Heart right ventricle (tissue), 16 donors: ENCODE measurements at regions not wholly inside any gene's neighbourhood (a gene's known extent, or its start where the extent isn't known, plus 50 kb on each side); places are given as distances from the start of the nearest gene placed in this dataset.

Source experiments
- ATAC-seq, 8 donors: fragments of 200-7000 bp; cut with Tn5 transposase; one replicate each; pipeline ENCODE4 v1.9.1; 2020; ENCODE audit warnings: mild to moderate bottlenecking in 8 of 8, moderate library complexity in 8 of 8, moderate number of reproducible peaks in 1 of 8
- DNase-seq, 2 donors: peaks; one replicate each; pipeline ENCODE4 v3.0.0-alpha.2; 2020
- H3K27ac ChIP-seq, 10 donors: fragments of 200-600 bp; sonication (generic) in 2 of 10; one replicate each; pipeline versions ENCODE4 v1.5.0 to v1.8.0; 2020 to 2022; ENCODE audit warnings: mild to moderate bottlenecking in 3 of 10
- H3K27me3 ChIP-seq, 7 donors: fragments of 200-600 bp; one replicate each; pipeline ENCODE4 v1.8.0; 2021 to 2022; ENCODE audit warnings: mild to moderate bottlenecking in 2 of 7
- H3K36me3 ChIP-seq, 9 donors: fragments of 200-600 bp; sonication (generic) in 1 of 9; one replicate each; pipeline versions ENCODE4 v1.5.0 to v1.8.0; 2020 to 2022; ENCODE audit warnings: mild to moderate bottlenecking in 2 of 9
- H3K4me1 ChIP-seq, 9 donors: fragments of 200-600 bp; sonication (generic) in 1 of 9; one replicate each; pipeline versions ENCODE4 v1.5.0 to v1.8.0; 2020 to 2022; ENCODE audit warnings: mild to moderate bottlenecking in 4 of 9
- H3K4me3 ChIP-seq, 10 donors: fragments of 200-600 bp; sonication (generic) in 2 of 10; one replicate each; pipeline versions ENCODE4 v1.5.0 to v1.8.0; 2020 to 2022; ENCODE audit warnings: mild to moderate bottlenecking in 7 of 10, moderate library complexity in 2 of 10
- H3K9me3 ChIP-seq, 11 donors: fragments of 200-600 bp in 10 of 11; sonication (generic) in 2 of 11; one replicate each; pipeline versions ENCODE4 v1.5.0 to v1.8.0; 2013 to 2022; ENCODE audit warnings: mild to moderate bottlenecking in 2 of 11, control low read depth in 1 of 11, moderate library complexity in 1 of 11
- CTCF ChIP-seq, 9 donors: fragments of 200-600 bp; sonication (generic) in 2 of 9; IDR thresholded peaks; one replicate each; pipeline versions ENCODE4 v1.5.0 to v1.8.0; 2021 to 2022; ENCODE audit warnings: antibody characterized with exemption in 9 of 9, mild to moderate bottlenecking in 5 of 9, moderate library complexity in 1 of 9
- WGBS, 2 donors: extraction: QIAGEN DNeasy Blood & Tissue Kit; methylation state at CpG; one replicate each; pipeline ENCODE4 v1.1.7; 2013; ENCODE audit warnings: inconsistent platforms in 1 of 2; 5-methylcytosine and 5-hydroxymethylcytosine counted together
- intact Hi-C, 10 donors: fragments of 100-400 bp; cut with DNase I; formaldehyde crosslinking; loops; one replicate each; pipeline versions ENCODE4 v1.11.1 to v1.14.2; 2022
- donor health status: Arrhythmogenic right ventricular cardiomyopathy.
- donor health status: ischemic (EF 13 %, LVEDD 7.1; RV severe dilation, severe dysfunction).
- donor health status: healthy with polysubstance abuse.
- donor health status: DM: no; HTN: yes; CAD: no.
- donor health status: DM: no; HTN: no; CAD: no.
- donor health status: ischemic (EF 25% LVEDD 6.9; RV normal size, moderate dysfunction).
- donor health status: ischemic (EF 25% LVEDD 5.7; RV mildly dilated, moderate dysfunction).
- donor health status: healthy.
- donor health status: DM: yes; HTN: yes; CAD: no.
- donor health status: Ischemic cardiomyopathy.
- donor health status: ischemic (EF 35%, LVEDD 5.7; RV mildly dilated, moderate dysfunction).
- donor health status: nonischemic (EF 11% LVEDD 7.7; RV severe dilation, severe dysfunction).
- donor health status: DM: yes; HTN: yes; CAD: no.
- donor health status: PGD.
- donor health status: ischemic (EF 29% LVEDD 5.4; RV normal size, mild dysfunction).
- donor health status: nonischemic (EF 23%, LVEDD 6.1; RV moderate dilation, normal function).

GRCh38 chr10:118218562-118218961, 123.6 kb downstream of the FAM204A start:
- Histone ChIP-seq H3K27ac (no peak overlapping the region), H3K9me3 (peaks cover 0 to 2% (median 0%) of the 10 kb centered on the region in 11 donors), H3K27me3 (peaks cover 0 to 12% (median 7%) of the 10 kb centered on the region in 7 donors), H3K36me3 (no peaks in the 10 kb centered on the region), H3K4me1 (no peaks in the 10 kb centered on the region), H3K4me3 (no peak overlapping the region)
- ATAC-seq (no peak), DNase-seq (no peak)
- intact Hi-C loops: no loop called here
- TF ChIP-seq CTCF (IDR thresholded peaks at IDR 0.05): no peak
- 85 to 88% methylated on average over 6 of the region's 6 CpGs for WGBS, 2 donors

GRCh38 chr10:118216571-118217170, 125.5 kb downstream of the FAM204A start:
- Histone ChIP-seq H3K4me1 (no peaks in the 10 kb centered on the region), H3K36me3 (no peaks in the 10 kb centered on the region), H3K4me3 (no peak overlapping the region), H3K27ac (no peak overlapping the region), H3K9me3 (no peaks in the 10 kb centered on the region), H3K27me3 (peaks cover 0 to 12% (median 7%) of the 10 kb centered on the region in 7 donors)
- ATAC-seq (no peak), DNase-seq (no peak)
- WGBS, 2 donors: 44 to 45% methylated on average over 3 of the region's 3 CpGs
- TF ChIP-seq CTCF (IDR thresholded peaks at IDR 0.05): no peak
- intact Hi-C loops: no loop called here

GRCh38 chr10:118216020-118216419, 126.1 kb downstream of the FAM204A start:
- no peak for TF ChIP-seq CTCF (IDR thresholded peaks at IDR 0.05)
- peaks cover 0 to 11% (median 7%) of the 10 kb centered on the region in 7 donors for H3K27me3 ChIP-seq
- H3K36me3 ChIP-seq: no peaks in the 10 kb centered on the region
- no peak for DNase-seq
- H3K9me3 ChIP-seq: no peaks in the 10 kb centered on the region
- no peak overlapping the region for H3K4me3 ChIP-seq
- ATAC-seq: no peak
- no peak overlapping the region for H3K27ac ChIP-seq
- no peaks in the 10 kb centered on the region for H3K4me1 ChIP-seq
- intact Hi-C loops: no loop called here
- 62 to 64% methylated on average over 6 of the region's 6 CpGs for WGBS, 2 donors

- WGBS, 2 donors: 79 to 87% methylated on average over 3 of the region's 3 CpGs
- intact Hi-C loops: no loop called here
- no peak overlapping the region for H3K4me3 ChIP-seq
- no peak overlapping the region for H3K27ac ChIP-seq
- TF ChIP-seq CTCF (IDR thresholded peaks at IDR 0.05): no peak
- DNase-seq (no peak), ATAC-seq (no peak)
- no peaks in the 10 kb centered on the region for H3K36me3 ChIP-seq
- H3K4me1 ChIP-seq: no peaks in the 10 kb centered on the region
- H3K9me3 ChIP-seq: no peaks in the 10 kb centered on the region
- H3K27me3 ChIP-seq: peaks cover 0 to 11% (median 6%) of the 10 kb centered on the region in 7 donors
Observed at GRCh38 chr10:118214776-118215175, 127.3 kb downstream of the FAM204A start.
